Panc1 (cell line): ENCODE measurements at regions not wholly inside any gene's neighbourhood (a gene's known extent, or its start where the extent isn't known, plus 50 kb on each side); places are given as distances from the start of the nearest gene placed in this dataset.

ENCODE experiments used
- ATAC-seq: fragments of 200-7000 bp; cut with Tn5 transposase; 2 replicates; pipeline ENCODE4 v1.9.1; 2020; ENCODE audit warnings: mild to moderate bottlenecking, moderate library complexity
- BruUV-seq: library from RNA; stranded (reverse); fragments of 400-500 nt; replicated peaks from 2 replicates; lab custom pipeline; 2021; lab: Mats Ljungman, UMichigan
- CTCF ChIA-PET: fragments of 300-600 bp; sonication (Branson Sonifier 250); formaldehyde crosslinking; loops from one replicate; lab custom pipeline; 2022; ENCODE audit warnings: antibody characterized with exemption; lab: Charles Lee
- POLR2A ChIA-PET: fragments of 300-600 bp; sonication (Branson Sonifier 250); formaldehyde crosslinking; loops from one replicate; lab custom pipeline; 2022; ENCODE audit warnings: antibody characterized with exemption; lab: Charles Lee
- DNase-seq: peaks from one replicate; pipeline ENCODE4 v3.0.0-alpha.2; 2010; ENCODE audit warnings: low read depth, low spot score
- H3K27ac ChIP-seq: 2 replicates; pipeline ENCODE4 v1.5.1; 2011; ENCODE audit warnings: mild to moderate bottlenecking, low read length, inconsistent platforms
- H3K27me3 ChIP-seq: fragments of 200-500 bp; sonication (Bioruptor generic); 2 replicates; pipeline ENCODE4 v1.6.0; 2014; ENCODE audit warnings: low read length, inconsistent platforms; ENCODE audit not compliant: control insufficient read depth, insufficient read depth
- H3K36me3 ChIP-seq: fragments of 200-500 bp; sonication (Bioruptor generic); 2 replicates; pipeline ENCODE4 v1.5.1; 2014; ENCODE audit warnings: inconsistent platforms, mild to moderate bottlenecking, low read length, moderate library complexity; ENCODE audit not compliant: control insufficient read depth, insufficient read depth
- H3K4me1 ChIP-seq: 2 replicates; pipeline ENCODE4 v1.5.1; 2011; ENCODE audit warnings: inconsistent platforms, mild to moderate bottlenecking, low read length, moderate library complexity; ENCODE audit not compliant: control insufficient read depth, insufficient read depth
- H3K4me3 ChIP-seq, 2 experiments: 2 replicates each; pipeline ENCODE4 v1.5.1; 2011 to 2012; ENCODE audit warnings: low read depth in 2 of 2, low read length in 2 of 2, mild to moderate bottlenecking in 2 of 2, inconsistent platforms in 1 of 2, moderate library complexity in 1 of 2
- H3K9me3 ChIP-seq: fragments of 200-500 bp; sonication (Bioruptor generic); 2 replicates; pipeline ENCODE4 v1.5.1; 2014; ENCODE audit warnings: low read depth, mild to moderate bottlenecking, inconsistent platforms, low read length, moderate library complexity; ENCODE audit not compliant: control insufficient read depth, insufficient read depth
- CTCF ChIP-seq: fragments of 450-650 bp; IDR thresholded peaks from 2 replicates; pipeline ENCODE4 v1.5.1; 2017; ENCODE audit warnings: mild to moderate bottlenecking
- POLR2AphosphoS5 ChIP-seq: IDR thresholded peaks from 2 replicates; pipeline ENCODE4 v1.6.1; 2012; ENCODE audit warnings: mild to moderate bottlenecking, low read depth, low read length, moderate library complexity
- REST ChIP-seq, 2 experiments: IDR thresholded peaks; 2 replicates each; pipeline ENCODE4 v1.6.1; 2011 to 2012; ENCODE audit warnings: low read depth in 2 of 2, control low read depth in 1 of 2, low read length in 1 of 2, mild to moderate bottlenecking in 1 of 2, moderate library complexity in 1 of 2; ENCODE audit not compliant: insufficient read depth in 1 of 2
- SIN3A ChIP-seq: IDR thresholded peaks from 2 replicates; pipeline ENCODE4 v1.6.1; 2012; ENCODE audit warnings: low read depth, mild to moderate bottlenecking, low read length, moderate library complexity, borderline replicate concordance; ENCODE audit not compliant: insufficient read depth
- TCF7L2 ChIP-seq: IDR thresholded peaks from 2 replicates; pipeline ENCODE4 v1.6.1; 2011; ENCODE audit warnings: mild to moderate bottlenecking, low read depth, low read length, inconsistent platforms
- in situ Hi-C: cut with HindIII; loops from 2 replicates; pipeline ENCODE4 v1.10.0; 2016; ENCODE audit warnings: low sequenced_read_pairs, low pct_unique_long_range_greater_than_20kb
- intact Hi-C: fragments of 100-400 bp; cut with micrococcal nuclease; formaldehyde crosslinking; loops from one replicate; pipeline ENCODE4 v1.10.0; 2022; ENCODE audit not compliant: unreplicated experiment

GRCh38 chr12:84421103-84421502, 491.5 kb downstream of the SLC6A15 start:
- TF ChIP-seq CTCF (no peak), REST (IDR thresholded peaks at IDR 0.05; ENCODE audit: insufficient read depth in 1 of 2, low read depth in 2 of 2, low read length in 1 of 2) (no peak), POLR2AphosphoS5 (no peak), TCF7L2 (no peak), SIN3A (no peak)
- POLR2A ChIA-PET = no interaction called here
- in situ Hi-C loops (no loop called here), intact Hi-C loops (no loop called here)
- no peaks in the 10 kb centered on the region for H3K36me3 ChIP-seq
- no peak overlapping the region for H3K4me3 ChIP-seq
- CTCF ChIA-PET = no interaction called here
- no peak overlapping the region for H3K27ac ChIP-seq
- H3K27me3 ChIP-seq = no peaks in the 10 kb centered on the region
- no peaks in the 10 kb centered on the region for H3K9me3 ChIP-seq
- ATAC-seq (no peak), DNase-seq (no peak)
- no TSS peak for BruUV-seq
- no peaks in the 10 kb centered on the region for H3K4me1 ChIP-seq

DNA sequence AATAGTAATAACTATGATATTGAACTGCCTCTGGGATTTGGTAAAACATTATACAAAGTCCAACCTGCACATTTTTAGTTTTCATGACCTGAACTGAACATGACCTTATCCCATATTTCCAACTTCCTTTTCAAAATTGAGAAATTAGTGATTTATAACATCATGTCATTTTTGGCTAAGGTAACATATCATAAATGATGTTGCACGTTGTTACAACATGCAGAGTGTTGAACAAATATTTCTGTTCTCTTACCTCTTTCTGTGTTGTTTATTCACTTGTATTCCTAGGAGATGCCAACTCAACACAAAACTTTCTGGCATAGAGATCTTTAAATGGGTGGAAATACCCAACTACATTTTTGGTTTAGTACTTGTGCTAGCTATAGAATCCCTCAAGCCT, 496.0 kb downstream of the SLC6A15 start:
- no peak for TF ChIP-seq TCF7L2
- TF ChIP-seq POLR2AphosphoS5 = no peak
- TF ChIP-seq REST (IDR thresholded peaks at IDR 0.05; ENCODE audit: insufficient read depth in 1 of 2, low read depth in 2 of 2, low read length in 1 of 2) = no peak
- TF ChIP-seq SIN3A = no peak
- no peak for TF ChIP-seq CTCF
- H3K4me1 ChIP-seq = no peaks in the 10 kb centered on the region
- no peaks in the 10 kb centered on the region for H3K27me3 ChIP-seq
- no peak overlapping the region for H3K27ac ChIP-seq
- BruUV-seq = no TSS peak
- no peaks in the 10 kb centered on the region for H3K36me3 ChIP-seq
- H3K4me3 ChIP-seq = no peak overlapping the region
- ATAC-seq = no peak
- in situ Hi-C loops (no loop called here), intact Hi-C loops (no loop called here)
- ChIA-PET CTCF (no interaction called here), POLR2A (no interaction called here)
- DNase-seq = no peak
- H3K9me3 ChIP-seq = no peaks in the 10 kb centered on the region
